HL-60 (cell line): ENCODE measurements at regions not wholly inside any gene's neighbourhood (a gene's known extent, or its start where the extent isn't known, plus 50 kb on each side); places are given as distances from the start of the nearest gene placed in this dataset.

Experiments used
- DNase-seq, 2 experiments: peaks; one replicate each; pipeline ENCODE4 v3.0.0-alpha.2; 2010 to 2020; ENCODE audit warnings: low read depth in 1 of 2, low spot score in 1 of 2
- H3K27ac ChIP-seq: fragments of 250-450 bp; sonication (Bioruptor Pico); replicated peaks from 2 replicates; pipeline ENCODE4 v1.5.1; 2020; ENCODE audit warnings: mild to moderate bottlenecking, moderate library complexity
- H3K27me3 ChIP-seq: fragments of 250-450 bp; sonication (Bioruptor Pico); 2 replicates; pipeline ENCODE4 v1.5.1; 2021; ENCODE audit warnings: mild to moderate bottlenecking, moderate library complexity; ENCODE audit not compliant: insufficient read depth, poor library complexity, severe bottlenecking
- H3K4me3 ChIP-seq: replicated peaks from 2 replicates; pipeline ENCODE4 v1.5.1; 2011; ENCODE audit warnings: mild to moderate bottlenecking, control low read depth, low read length; ENCODE audit not compliant: insufficient read depth
- GABPA ChIP-seq: IDR thresholded peaks from 2 replicates; pipeline ENCODE4 v1.6.1; 2012; ENCODE audit warnings: low read depth
- POLR2AphosphoS5 ChIP-seq: IDR thresholded peaks from 2 replicates; pipeline ENCODE4 v1.6.1; 2012; ENCODE audit warnings: low read depth
- SPI1 ChIP-seq: IDR thresholded peaks from 2 replicates; pipeline ENCODE4 v1.6.1; 2012; ENCODE audit warnings: low read depth, mild to moderate bottlenecking, borderline replicate concordance
- TF ChIP-seq, protein P1 (sequence below): IDR thresholded peaks from 2 replicates; pipeline ENCODE4 v1.6.1; 2012; ENCODE audit warnings: low read depth; ENCODE audit not compliant: insufficient replicate concordance
- TF ChIP-seq, protein P2 (sequence below): IDR thresholded peaks from one replicate; pipeline ENCODE4 v1.5.1; 2011; ENCODE audit warnings: low read length, control low read depth, inconsistent platforms; ENCODE audit not compliant: insufficient read depth

DNA sequence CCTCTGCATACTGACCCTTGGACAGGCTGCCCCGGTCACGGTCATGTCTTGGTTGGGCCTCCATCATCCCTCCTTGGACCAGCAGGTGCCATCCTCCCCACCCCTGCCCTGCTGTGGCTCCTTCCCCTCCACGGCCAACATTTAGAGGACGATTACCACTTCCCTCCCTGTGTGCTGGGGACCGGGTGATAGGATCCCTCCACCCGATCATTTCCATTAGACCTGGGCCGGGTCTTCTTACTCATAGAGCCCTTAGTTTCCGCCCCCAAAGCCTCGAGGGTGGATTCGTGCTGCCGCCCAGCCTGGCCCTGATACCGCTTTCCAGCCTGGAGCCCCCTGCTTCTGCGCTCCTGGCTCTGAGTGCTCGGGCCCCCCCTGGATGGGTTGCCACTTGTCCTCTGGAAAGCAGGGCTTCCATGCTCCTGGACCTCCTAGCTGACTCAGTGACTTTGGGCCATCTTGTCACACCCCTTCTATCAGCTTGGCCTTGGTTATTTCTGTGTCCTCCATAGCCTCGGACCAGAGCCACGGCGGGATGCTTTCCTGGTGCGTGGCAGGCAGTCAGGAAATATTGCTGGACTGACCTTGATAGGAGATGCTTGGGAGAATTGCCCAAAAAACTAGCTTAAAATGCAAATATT lies 171.4 kb downstream of the SEC14L1 start:
- TF ChIP-seq SPI1 (no peak), POLR2AphosphoS5 (no peak)
- TF ChIP-seq, protein P1, sequence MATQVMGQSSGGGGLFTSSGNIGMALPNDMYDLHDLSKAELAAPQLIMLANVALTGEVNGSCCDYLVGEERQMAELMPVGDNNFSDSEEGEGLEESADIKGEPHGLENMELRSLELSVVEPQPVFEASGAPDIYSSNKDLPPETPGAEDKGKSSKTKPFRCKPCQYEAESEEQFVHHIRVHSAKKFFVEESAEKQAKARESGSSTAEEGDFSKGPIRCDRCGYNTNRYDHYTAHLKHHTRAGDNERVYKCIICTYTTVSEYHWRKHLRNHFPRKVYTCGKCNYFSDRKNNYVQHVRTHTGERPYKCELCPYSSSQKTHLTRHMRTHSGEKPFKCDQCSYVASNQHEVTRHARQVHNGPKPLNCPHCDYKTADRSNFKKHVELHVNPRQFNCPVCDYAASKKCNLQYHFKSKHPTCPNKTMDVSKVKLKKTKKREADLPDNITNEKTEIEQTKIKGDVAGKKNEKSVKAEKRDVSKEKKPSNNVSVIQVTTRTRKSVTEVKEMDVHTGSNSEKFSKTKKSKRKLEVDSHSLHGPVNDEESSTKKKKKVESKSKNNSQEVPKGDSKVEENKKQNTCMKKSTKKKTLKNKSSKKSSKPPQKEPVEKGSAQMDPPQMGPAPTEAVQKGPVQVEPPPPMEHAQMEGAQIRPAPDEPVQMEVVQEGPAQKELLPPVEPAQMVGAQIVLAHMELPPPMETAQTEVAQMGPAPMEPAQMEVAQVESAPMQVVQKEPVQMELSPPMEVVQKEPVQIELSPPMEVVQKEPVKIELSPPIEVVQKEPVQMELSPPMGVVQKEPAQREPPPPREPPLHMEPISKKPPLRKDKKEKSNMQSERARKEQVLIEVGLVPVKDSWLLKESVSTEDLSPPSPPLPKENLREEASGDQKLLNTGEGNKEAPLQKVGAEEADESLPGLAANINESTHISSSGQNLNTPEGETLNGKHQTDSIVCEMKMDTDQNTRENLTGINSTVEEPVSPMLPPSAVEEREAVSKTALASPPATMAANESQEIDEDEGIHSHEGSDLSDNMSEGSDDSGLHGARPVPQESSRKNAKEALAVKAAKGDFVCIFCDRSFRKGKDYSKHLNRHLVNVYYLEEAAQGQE, result no peak
- Histone ChIP-seq H3K27me3 (peaks cover 3% of the 10 kb centered on the region), H3K4me3 (no peak overlapping the region), H3K27ac (no peak overlapping the region)
- DNase-seq, result no peak

DNA sequence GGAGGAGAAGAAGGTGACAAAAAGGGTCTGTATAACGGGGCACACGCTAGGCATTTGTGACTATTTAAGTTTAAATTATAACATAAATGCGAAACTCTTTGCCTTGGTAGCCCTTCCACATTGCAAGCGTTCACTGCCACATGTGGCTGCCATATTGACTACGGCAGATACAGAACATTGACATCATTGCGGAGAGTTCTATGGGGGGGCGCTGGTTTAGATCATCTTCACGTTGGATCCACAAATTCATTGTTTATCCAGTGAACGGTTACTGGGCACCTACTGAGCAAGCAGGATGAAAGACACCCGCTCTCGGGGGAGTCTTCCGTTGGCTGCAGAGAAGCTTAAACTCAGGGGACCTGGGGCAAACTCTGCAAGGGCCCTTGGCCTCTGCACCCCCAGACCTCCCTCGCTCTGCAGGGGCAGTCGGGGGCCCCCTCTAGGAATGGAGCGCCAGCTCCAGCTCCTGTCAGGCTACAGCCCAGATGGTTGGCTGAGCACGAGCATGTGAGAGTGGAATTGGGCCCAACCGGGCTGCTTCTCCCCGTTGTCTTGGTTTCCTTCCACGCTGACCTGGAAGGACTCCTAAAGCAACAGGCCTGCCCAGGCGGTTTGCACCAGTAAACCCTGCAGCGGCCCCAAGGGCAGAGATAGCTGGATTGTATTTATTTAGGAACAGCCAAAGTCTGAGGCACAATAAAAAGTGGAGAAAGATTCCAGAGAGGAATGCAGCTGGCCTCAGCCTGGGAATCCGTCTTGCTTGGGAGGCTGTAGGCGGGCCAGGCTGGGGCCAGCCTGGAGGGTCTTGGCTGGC lies 172.2 kb downstream of the SEC14L1 start:
- Histone ChIP-seq H3K27ac (no peak overlapping the region), H3K27me3 (peaks cover 3% of the 10 kb centered on the region), H3K4me3 (no peak overlapping the region)
- DNase-seq, result no peak
- no peak for TF ChIP-seq GABPA
- TF ChIP-seq, protein P1, result no peak
- no peak for TF ChIP-seq POLR2AphosphoS5
- TF ChIP-seq SPI1, result no peak
- TF ChIP-seq, protein P2, sequence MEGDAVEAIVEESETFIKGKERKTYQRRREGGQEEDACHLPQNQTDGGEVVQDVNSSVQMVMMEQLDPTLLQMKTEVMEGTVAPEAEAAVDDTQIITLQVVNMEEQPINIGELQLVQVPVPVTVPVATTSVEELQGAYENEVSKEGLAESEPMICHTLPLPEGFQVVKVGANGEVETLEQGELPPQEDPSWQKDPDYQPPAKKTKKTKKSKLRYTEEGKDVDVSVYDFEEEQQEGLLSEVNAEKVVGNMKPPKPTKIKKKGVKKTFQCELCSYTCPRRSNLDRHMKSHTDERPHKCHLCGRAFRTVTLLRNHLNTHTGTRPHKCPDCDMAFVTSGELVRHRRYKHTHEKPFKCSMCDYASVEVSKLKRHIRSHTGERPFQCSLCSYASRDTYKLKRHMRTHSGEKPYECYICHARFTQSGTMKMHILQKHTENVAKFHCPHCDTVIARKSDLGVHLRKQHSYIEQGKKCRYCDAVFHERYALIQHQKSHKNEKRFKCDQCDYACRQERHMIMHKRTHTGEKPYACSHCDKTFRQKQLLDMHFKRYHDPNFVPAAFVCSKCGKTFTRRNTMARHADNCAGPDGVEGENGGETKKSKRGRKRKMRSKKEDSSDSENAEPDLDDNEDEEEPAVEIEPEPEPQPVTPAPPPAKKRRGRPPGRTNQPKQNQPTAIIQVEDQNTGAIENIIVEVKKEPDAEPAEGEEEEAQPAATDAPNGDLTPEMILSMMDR, result no peak

DNA sequence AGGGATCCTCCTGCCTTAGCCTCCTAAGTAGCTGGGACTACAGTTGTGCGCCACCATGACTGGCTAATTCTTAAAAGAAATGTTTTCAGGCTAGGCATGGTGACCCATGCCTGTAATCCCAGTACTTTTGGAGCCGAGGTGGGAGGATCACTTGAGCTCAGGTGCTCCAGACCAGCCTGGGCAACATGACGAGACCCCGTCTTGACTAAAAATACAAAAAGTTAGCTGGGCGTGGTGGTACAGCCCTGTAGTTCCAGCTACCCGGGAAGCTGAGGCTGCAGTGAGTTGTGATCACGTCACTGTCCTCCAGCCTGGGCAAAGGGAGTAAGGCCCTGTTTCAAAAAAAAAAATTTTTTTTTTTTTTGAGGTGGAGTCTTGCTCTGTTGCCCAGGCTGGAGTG lies 173.1 kb downstream of the SEC14L1 start:
- DNase-seq, result no peak
- no peak for TF ChIP-seq GABPA
- TF ChIP-seq, protein P1, result no peak
- TF ChIP-seq POLR2AphosphoS5, result no peak
- TF ChIP-seq, protein P2, result no peak
- no peak for TF ChIP-seq SPI1
- no peak overlapping the region for H3K27ac ChIP-seq
- no peak overlapping the region for H3K4me3 ChIP-seq
- H3K27me3 ChIP-seq, result peaks cover under 1% of the 10 kb centered on the region
